ENCODE measurements at regions not wholly inside any gene's neighbourhood (a gene's known extent, or its start where the extent isn't known, plus 50 kb on each side); places are given as distances from the start of the nearest gene placed in this dataset.

DNA sequence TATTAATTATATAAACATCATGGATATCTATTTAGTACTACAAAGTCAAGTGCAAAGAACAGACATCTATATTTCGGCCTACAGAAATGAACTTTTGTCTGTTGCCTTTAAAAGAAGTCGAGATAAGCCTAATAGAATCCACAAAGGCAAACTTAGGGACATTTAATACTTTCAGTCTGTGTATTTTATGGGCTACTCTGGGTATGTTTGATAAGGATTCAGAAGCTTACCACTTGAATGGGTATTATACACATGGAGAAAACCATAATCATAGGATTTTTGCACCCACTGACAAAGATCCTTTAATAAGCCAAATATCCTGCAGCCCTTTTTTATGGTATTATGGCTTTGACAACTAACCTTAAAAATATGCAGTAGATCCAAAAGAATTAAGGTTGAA is 224.8 kb downstream of the LMO4 start:
- no peak for DNase-seq (ENCODE audit: low read depth)
- no peak overlapping the region for H3K4me3 ChIP-seq (ENCODE audit: low read depth, low read length)
- TF ChIP-seq, protein P1, sequence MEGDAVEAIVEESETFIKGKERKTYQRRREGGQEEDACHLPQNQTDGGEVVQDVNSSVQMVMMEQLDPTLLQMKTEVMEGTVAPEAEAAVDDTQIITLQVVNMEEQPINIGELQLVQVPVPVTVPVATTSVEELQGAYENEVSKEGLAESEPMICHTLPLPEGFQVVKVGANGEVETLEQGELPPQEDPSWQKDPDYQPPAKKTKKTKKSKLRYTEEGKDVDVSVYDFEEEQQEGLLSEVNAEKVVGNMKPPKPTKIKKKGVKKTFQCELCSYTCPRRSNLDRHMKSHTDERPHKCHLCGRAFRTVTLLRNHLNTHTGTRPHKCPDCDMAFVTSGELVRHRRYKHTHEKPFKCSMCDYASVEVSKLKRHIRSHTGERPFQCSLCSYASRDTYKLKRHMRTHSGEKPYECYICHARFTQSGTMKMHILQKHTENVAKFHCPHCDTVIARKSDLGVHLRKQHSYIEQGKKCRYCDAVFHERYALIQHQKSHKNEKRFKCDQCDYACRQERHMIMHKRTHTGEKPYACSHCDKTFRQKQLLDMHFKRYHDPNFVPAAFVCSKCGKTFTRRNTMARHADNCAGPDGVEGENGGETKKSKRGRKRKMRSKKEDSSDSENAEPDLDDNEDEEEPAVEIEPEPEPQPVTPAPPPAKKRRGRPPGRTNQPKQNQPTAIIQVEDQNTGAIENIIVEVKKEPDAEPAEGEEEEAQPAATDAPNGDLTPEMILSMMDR (IDR thresholded peaks at IDR 0.05; ENCODE audit: insufficient read depth, low read depth, low read length, missing control alignments): no peak

- H3K4me3 ChIP-seq (ENCODE audit: low read depth, low read length): no peak overlapping the region
- TF ChIP-seq, protein P1 (IDR thresholded peaks at IDR 0.05; ENCODE audit: insufficient read depth, low read depth, low read length, missing control alignments): no peak
- no peak for DNase-seq (ENCODE audit: low read depth)
Observed at GRCh38 chr1:87555366-87555765, 226.7 kb downstream of the LMO4 start.

GRCh38 chr1:87556326-87556725 is 227.6 kb downstream of the LMO4 start:
- no peak for DNase-seq (ENCODE audit: low read depth)
- TF ChIP-seq, protein P1 (IDR thresholded peaks at IDR 0.05; ENCODE audit: insufficient read depth, low read depth, low read length, missing control alignments): no peak
- H3K4me3 ChIP-seq (ENCODE audit: low read depth, low read length): no peak overlapping the region

DNA sequence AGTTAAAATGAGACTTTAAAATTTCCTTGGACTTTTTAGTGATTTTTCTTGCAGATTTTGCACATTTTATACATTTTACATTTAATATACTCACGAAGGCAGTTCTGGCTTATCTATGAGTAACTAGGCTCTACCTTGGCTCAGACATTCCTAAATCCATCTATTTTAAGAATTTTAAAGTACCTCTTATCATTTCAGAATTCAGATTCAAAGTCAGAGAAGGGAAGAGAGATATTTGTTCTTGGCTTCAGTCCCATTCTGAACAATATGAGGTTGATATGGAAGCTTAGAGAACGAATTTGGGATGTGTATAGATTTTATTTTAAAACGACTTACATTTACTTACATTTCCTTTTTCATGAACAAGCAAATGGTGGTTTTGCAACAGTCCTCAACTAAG is 230.2 kb downstream of the LMO4 start:
- no peak overlapping the region for H3K4me3 ChIP-seq (ENCODE audit: low read depth, low read length)
- DNase-seq (ENCODE audit: low read depth): no peak
- TF ChIP-seq, protein P1 (IDR thresholded peaks at IDR 0.05; ENCODE audit: insufficient read depth, low read depth, low read length, missing control alignments): no peak

GRCh38 chr1:87560137-87560536 is 231.5 kb downstream of the LMO4 start:
- no peak overlapping the region for H3K4me3 ChIP-seq (ENCODE audit: low read depth, low read length)
- TF ChIP-seq, protein P1 (IDR thresholded peaks at IDR 0.05; ENCODE audit: insufficient read depth, low read depth, low read length, missing control alignments): no peak
- DNase-seq (ENCODE audit: low read depth): no peak

DNA sequence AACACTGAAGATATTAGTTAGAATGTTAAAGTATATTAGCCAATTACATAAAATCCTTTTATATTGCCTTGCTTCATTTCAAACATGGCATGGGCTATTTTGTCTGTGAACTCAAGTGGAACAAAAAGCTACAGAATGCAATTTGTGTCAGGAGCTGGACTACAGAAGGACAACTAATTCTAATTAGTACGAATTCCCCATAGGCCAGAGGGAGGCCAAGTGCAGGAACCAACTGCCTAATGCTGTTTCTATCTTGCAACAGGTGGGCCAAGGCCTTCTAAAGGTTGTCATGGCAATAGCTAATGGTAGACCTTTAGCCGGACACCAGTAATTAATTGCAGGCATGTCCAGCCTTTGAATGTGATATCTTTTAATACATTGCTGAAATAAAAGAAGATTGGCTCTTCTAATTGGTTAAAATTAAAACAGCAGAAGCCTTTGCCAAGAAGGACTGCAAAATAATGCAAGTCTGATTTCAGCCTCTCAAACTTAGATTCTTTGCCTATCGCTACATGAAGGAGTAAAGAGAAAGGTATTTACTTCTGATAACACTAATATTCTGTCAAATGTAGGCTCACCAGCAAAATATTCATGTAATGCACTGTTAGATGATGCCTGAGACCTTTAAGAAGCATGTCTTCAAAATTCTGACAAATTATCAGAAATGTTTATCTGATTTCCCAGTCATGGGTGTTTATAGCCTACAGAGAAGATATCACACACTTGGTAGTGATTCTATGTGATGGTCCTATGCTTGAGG is 232.1 kb downstream of the LMO4 start:
- no peak for DNase-seq (ENCODE audit: low read depth)

More for the DNA sequence above, 232.1 kb downstream of the LMO4 start:
- H3K4me3 ChIP-seq (ENCODE audit: low read depth, low read length): no peak overlapping the region
- TF ChIP-seq, protein P1 (IDR thresholded peaks at IDR 0.05; ENCODE audit: insufficient read depth, low read depth, low read length, missing control alignments): no peak
